ENCODE measurements at regions not wholly inside any gene's neighbourhood (a gene's known extent, or its start where the extent isn't known, plus 50 kb on each side); places are given as distances from the start of the nearest gene placed in this dataset.

- TF ChIP-seq CTCF (IDR thresholded peaks at IDR 0.05 in 8 of 11, conservative IDR thresholded peaks at IDR 0.05 in 3 of 11) (no peak), POLR2A (IDR thresholded peaks at IDR 0.05) (no peak)
These were observed 83.3 kb upstream of the FAM136A start for GRCh38 chr2:70385204-70385603.
